Mesendoderm (in vitro differentiated cells): ENCODE measurements at regions not wholly inside any gene's neighbourhood (a gene's known extent, or its start where the extent isn't known, plus 50 kb on each side); places are given as distances from the start of the nearest gene placed in this dataset.

Experiments
- DNase-seq: peaks from one replicate; pipeline ENCODE4 v3.0.0; 2013
- H2AK5ac ChIP-seq: 2 replicates; pipeline ENCODE4 v1.6.1; 2013; ENCODE audit warnings: low read length, inconsistent platforms
- H2BK120ac ChIP-seq: 2 replicates; pipeline ENCODE4 v1.6.1; 2013; ENCODE audit warnings: low read depth, mild to moderate bottlenecking, low read length, moderate library complexity, mixed read lengths
- H2BK15ac ChIP-seq: replicated peaks from 2 replicates; pipeline ENCODE4 v1.6.1; 2013; ENCODE audit warnings: low read depth, mild to moderate bottlenecking, moderate library complexity
- H2BK5ac ChIP-seq: 2 replicates; pipeline ENCODE4 v1.6.1; 2013; ENCODE audit warnings: low read length, inconsistent platforms
- H3K18ac ChIP-seq: 2 replicates; pipeline ENCODE4 v1.6.1; 2013; ENCODE audit warnings: mild to moderate bottlenecking, low read length, mixed read lengths
- H3K23ac ChIP-seq: one replicate; pipeline ENCODE4 v1.6.1; 2013; ENCODE audit warnings: low read length
- H3K27ac ChIP-seq: 2 replicates; pipeline ENCODE4 v1.5.1; 2013; ENCODE audit warnings: low read depth, mild to moderate bottlenecking, inconsistent platforms, low read length, moderate library complexity
- H3K27me3 ChIP-seq: 2 replicates; pipeline ENCODE4 v1.6.1; 2013; ENCODE audit warnings: low read length, control low read depth, mild to moderate bottlenecking, inconsistent platforms; ENCODE audit not compliant: insufficient read depth, poor library complexity
- H3K36me3 ChIP-seq: 2 replicates; pipeline ENCODE4 v1.6.1; 2013; ENCODE audit warnings: low read length, inconsistent platforms; ENCODE audit not compliant: control insufficient read depth, insufficient read depth
- H3K4ac ChIP-seq: one replicate; pipeline ENCODE4 v1.6.1; 2013; ENCODE audit warnings: low read depth, mild to moderate bottlenecking, low read length, moderate library complexity
- H3K4me1 ChIP-seq: 2 replicates; pipeline ENCODE4 v1.6.1; 2013; ENCODE audit warnings: low read depth, low read length, inconsistent platforms; ENCODE audit not compliant: control insufficient read depth
- H3K4me2 ChIP-seq: 2 replicates; pipeline ENCODE4 v1.6.1; 2013; ENCODE audit warnings: low read length
- H3K4me3 ChIP-seq: 2 replicates; pipeline ENCODE4 v1.5.1; 2013; ENCODE audit warnings: mild to moderate bottlenecking, low read length
- H3K56ac ChIP-seq: one replicate; pipeline ENCODE4 v1.6.1; 2013; ENCODE audit warnings: low read length
- H3K79me1 ChIP-seq: 2 replicates; pipeline ENCODE4 v1.6.1; 2013; ENCODE audit warnings: low read length, inconsistent platforms
- H3K79me2 ChIP-seq: 2 replicates; pipeline ENCODE4 v1.6.1; 2013; ENCODE audit warnings: mild to moderate bottlenecking, low read length; ENCODE audit not compliant: control insufficient read depth, insufficient read depth
- H3K9ac ChIP-seq: 2 replicates; pipeline ENCODE4 v1.6.1; 2013; ENCODE audit warnings: low read length, inconsistent platforms
- H4K5ac ChIP-seq: one replicate; pipeline ENCODE4 v1.6.1; 2013; ENCODE audit warnings: low read length
- H4K8ac ChIP-seq: one replicate; pipeline ENCODE4 v1.6.1; 2013; ENCODE audit warnings: low read depth, mild to moderate bottlenecking, control low read depth, low read length, moderate library complexity
- WGBS: extraction: QIAGEN DNeasy Blood & Tissue Kit; methylation state at CpG from one replicate; pipeline ENCODE4 v1.1.7; 2013; ENCODE audit warnings: low lambda C conversion rate, missing lambda C conversion rate; ENCODE audit not compliant: insufficient coverage; ENCODE audit errors: extremely low coverage; 5-methylcytosine and 5-hydroxymethylcytosine counted together

GRCh38 chr4:74524985-74525384, 80.0 kb downstream of the AREG start:
- Histone ChIP-seq H4K5ac (no peak overlapping the region), H3K27me3 (no peaks in the 10 kb centered on the region), H2BK5ac (no peak overlapping the region), H3K79me2 (no peaks in the 10 kb centered on the region), H3K56ac (no peak overlapping the region), H3K79me1 (no peaks in the 10 kb centered on the region), H3K4me2 (no peak overlapping the region), H3K23ac (no peak overlapping the region), H2BK15ac (no peak overlapping the region), H3K27ac (no peak overlapping the region), H2AK5ac (no peak overlapping the region), H3K9ac (no peak overlapping the region), H3K18ac (no peak overlapping the region), H2BK120ac (no peak overlapping the region), H3K4ac (no peak overlapping the region), H3K4me1 (no peaks in the 10 kb centered on the region), H3K36me3 (no peaks in the 10 kb centered on the region), H3K4me3 (no peak overlapping the region), H4K8ac (no peak overlapping the region)
- DNase-seq: no peak

GRCh38 chr4:74527049-74527448, 82.1 kb downstream of the AREG start:
- H2AK5ac ChIP-seq: no peak overlapping the region
- H3K4me3 ChIP-seq: no peak overlapping the region
- H3K9ac ChIP-seq: no peak overlapping the region
- no peak overlapping the region for H4K8ac ChIP-seq
- no peaks in the 10 kb centered on the region for H3K27me3 ChIP-seq
- no peak overlapping the region for H2BK5ac ChIP-seq
- H2BK120ac ChIP-seq: no peak overlapping the region
- H2BK15ac ChIP-seq: no peak overlapping the region
- H3K79me2 ChIP-seq: no peaks in the 10 kb centered on the region
- H3K4me2 ChIP-seq: no peak overlapping the region
- H3K56ac ChIP-seq: no peak overlapping the region
- no peak overlapping the region for H3K27ac ChIP-seq
- WGBS: no CpG with 5 or more reads among the region's 1 CpG
- no peaks in the 10 kb centered on the region for H3K4me1 ChIP-seq
- H3K79me1 ChIP-seq: no peaks in the 10 kb centered on the region
- H4K5ac ChIP-seq: no peak overlapping the region
- no peak for DNase-seq
- H3K4ac ChIP-seq: no peak overlapping the region
- H3K23ac ChIP-seq: no peak overlapping the region
- no peaks in the 10 kb centered on the region for H3K36me3 ChIP-seq
- H3K18ac ChIP-seq: no peak overlapping the region

GRCh38 chr4:74528178-74528577, 83.2 kb downstream of the AREG start:
- no peaks in the 10 kb centered on the region for H3K36me3 ChIP-seq
- no peak overlapping the region for H3K9ac ChIP-seq
- H3K4me2 ChIP-seq: no peak overlapping the region
- H3K4me3 ChIP-seq: no peak overlapping the region
- H2AK5ac ChIP-seq: no peak overlapping the region
- no peak overlapping the region for H3K4ac ChIP-seq
- no peaks in the 10 kb centered on the region for H3K4me1 ChIP-seq
- no peak overlapping the region for H4K8ac ChIP-seq
- H3K27me3 ChIP-seq: no peaks in the 10 kb centered on the region
- H4K5ac ChIP-seq: no peak overlapping the region
- DNase-seq: no peak
- H3K18ac ChIP-seq: no peak overlapping the region
- no CpG with 5 or more reads among the region's 1 CpG for WGBS
- H2BK5ac ChIP-seq: no peak overlapping the region
- no peaks in the 10 kb centered on the region for H3K79me1 ChIP-seq
- H3K27ac ChIP-seq: no peak overlapping the region
- no peaks in the 10 kb centered on the region for H3K79me2 ChIP-seq
- H2BK120ac ChIP-seq: no peak overlapping the region
- H3K23ac ChIP-seq: no peak overlapping the region
- H3K56ac ChIP-seq: no peak overlapping the region
- no peak overlapping the region for H2BK15ac ChIP-seq

GRCh38 chr4:74529284-74530041, 84.5 kb downstream of the AREG start:
- no peaks in the 10 kb centered on the region for H3K27me3 ChIP-seq
- no peak overlapping the region for H3K18ac ChIP-seq
- WGBS: no CpG with 5 or more reads among the region's 11 CpGs
- H3K56ac ChIP-seq: no peak overlapping the region
- H3K36me3 ChIP-seq: no peaks in the 10 kb centered on the region
- DNase-seq: peak; percentile 75
- no peak overlapping the region for H3K23ac ChIP-seq
- H2BK120ac ChIP-seq: no peak overlapping the region
- no peak overlapping the region for H3K9ac ChIP-seq
- no peaks in the 10 kb centered on the region for H3K79me2 ChIP-seq
- no peak overlapping the region for H3K27ac ChIP-seq
- H2BK5ac ChIP-seq: no peak overlapping the region
- no peak overlapping the region for H4K8ac ChIP-seq
- H3K4me1 ChIP-seq: no peaks in the 10 kb centered on the region
- H3K4me3 ChIP-seq: no peak overlapping the region
- H3K4ac ChIP-seq: no peak overlapping the region
- H3K79me1 ChIP-seq: no peaks in the 10 kb centered on the region
- no peak overlapping the region for H3K4me2 ChIP-seq
- no peak overlapping the region for H2BK15ac ChIP-seq
- no peak overlapping the region for H4K5ac ChIP-seq
- H2AK5ac ChIP-seq: no peak overlapping the region

DNA sequence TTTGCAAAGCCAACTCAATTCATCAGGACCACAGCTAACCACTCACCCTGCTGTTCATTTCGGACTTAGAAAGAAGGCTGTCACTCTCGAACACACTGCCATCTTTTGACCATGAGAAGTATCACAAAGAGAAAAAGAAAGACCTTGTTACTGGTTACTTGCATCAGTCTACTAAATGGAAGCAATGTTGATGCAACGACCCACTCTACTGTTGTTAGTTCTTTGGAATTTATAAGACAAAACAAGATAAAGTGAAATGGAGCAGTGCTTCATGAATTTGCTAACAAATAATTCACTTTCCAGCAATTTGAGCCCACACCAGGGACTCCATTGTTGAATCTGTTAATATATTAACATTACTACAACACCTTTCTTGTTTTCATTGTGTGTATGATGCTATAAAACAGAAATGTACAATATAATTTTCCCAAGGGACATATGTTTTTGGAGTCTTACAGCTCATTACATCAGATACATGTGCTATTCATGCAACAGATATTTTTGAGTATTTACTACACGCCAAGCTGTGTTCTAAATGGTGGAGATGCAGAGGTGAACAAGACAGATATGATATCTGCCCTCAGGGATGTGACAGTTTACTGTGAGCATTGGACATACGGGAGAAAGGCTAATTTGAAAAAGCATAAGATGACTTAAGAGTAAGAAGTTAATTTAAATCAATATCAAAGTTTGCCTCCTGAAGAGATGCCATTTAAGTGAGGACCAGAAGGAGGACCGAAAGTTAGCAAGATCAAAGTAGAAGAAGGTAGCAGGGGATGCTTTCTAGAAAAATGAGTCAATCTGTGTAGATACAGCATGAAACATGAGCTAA, 87.2 kb downstream of the AREG start:
- Histone ChIP-seq H3K23ac (no peak overlapping the region), H3K27me3 (no peaks in the 10 kb centered on the region), H3K4me3 (no peak overlapping the region), H3K79me1 (no peaks in the 10 kb centered on the region), H3K18ac (no peak overlapping the region), H3K79me2 (no peaks in the 10 kb centered on the region), H2BK15ac (no peak overlapping the region), H3K36me3 (no peaks in the 10 kb centered on the region), H3K9ac (no peak overlapping the region), H4K5ac (no peak overlapping the region), H2BK120ac (no peak overlapping the region), H3K4ac (no peak overlapping the region), H3K56ac (no peak overlapping the region), H2AK5ac (no peak overlapping the region), H3K4me2 (no peak overlapping the region), H3K27ac (no peak overlapping the region), H4K8ac (no peak overlapping the region), H3K4me1 (no peaks in the 10 kb centered on the region), H2BK5ac (no peak overlapping the region)
- WGBS: no CpG with 5 or more reads among the region's 6 CpGs
- DNase-seq: peak; percentile 94
